Stimulated activated CD4-positive, alpha-beta T cell treated with anti-CD3 and anti-CD28 coated beads, TNF-alpha, amount 100 ng/mL, for 48 hours (primary cell): ENCODE measurements at regions not wholly inside any gene's neighbourhood (a gene's known extent, or its start where the extent isn't known, plus 50 kb on each side); places are given as distances from the start of the nearest gene placed in this dataset.

Experiments
- DNase-seq, 3 donors: peaks; one replicate each; pipeline ENCODE4 v3.0.0-alpha.2; 2020; ENCODE audit warnings: low read depth in 3 of 3

GRCh38 chr9:107540164-107540561 is 50.6 kb upstream of the KLF4 start:
- no peak for DNase-seq

DNA sequence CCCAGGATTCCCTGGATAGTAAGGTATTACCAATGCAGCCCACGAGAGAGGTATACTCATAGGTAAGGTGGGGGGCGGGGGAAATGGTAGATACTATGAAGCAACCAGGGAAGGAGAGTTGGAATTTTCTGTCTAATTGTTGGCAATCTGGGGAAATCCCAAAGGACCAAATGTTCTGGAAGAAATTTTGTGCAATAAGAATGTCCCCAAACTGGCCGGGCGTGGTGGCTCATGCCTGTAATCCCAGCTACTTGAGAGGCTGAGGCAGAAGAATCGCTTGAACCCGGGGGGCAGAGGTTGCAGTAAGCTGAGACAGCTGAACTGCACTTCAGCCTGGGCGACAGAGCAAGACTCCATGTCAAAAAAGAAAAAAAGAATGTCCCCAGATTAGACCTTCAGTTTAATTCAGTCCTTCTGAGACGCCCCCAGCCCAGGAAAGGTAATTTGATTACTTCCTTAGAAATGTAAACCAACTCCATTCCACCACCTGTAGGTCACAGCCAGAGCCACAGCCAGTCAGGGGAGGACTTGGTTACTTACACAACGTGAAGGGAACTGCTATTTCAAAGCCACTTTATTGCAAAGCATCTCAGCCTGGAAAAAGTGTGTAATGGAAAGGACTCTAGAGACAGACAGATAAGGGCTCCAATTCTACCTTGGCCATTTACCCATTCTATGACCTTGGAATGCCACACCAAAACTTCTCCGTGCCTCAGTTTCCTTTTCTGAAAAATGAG is 50.0 kb upstream of the KLF4 start:
- no peak for DNase-seq
